ENCODE measurements at regions not wholly inside any gene's neighbourhood (a gene's known extent, or its start where the extent isn't known, plus 50 kb on each side); places are given as distances from the start of the nearest gene placed in this dataset.
A peak's percentile ranks its signal among the peaks of the same experiment; 100 is the strongest.

DNA sequence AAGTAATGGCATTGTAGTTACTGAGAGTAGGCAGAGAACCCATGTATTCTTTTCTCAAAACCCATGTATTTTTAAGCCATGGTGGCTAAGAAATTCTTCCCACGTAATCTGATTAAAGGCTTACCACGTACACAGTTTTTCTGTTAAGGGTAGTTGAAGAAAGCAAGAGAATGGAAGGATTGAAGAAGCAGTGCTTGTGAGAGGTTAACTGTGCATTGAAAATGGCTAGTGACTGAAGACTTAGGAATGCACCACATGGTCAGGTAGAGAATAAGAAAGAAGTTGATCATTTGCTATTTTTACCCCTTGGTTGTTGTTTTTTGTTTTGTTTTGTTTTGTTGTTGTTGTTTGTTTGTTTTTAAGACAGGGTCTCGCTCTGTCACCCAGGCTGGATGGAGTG lies 178.9 kb upstream of the SNX7 start:
- DNase-seq (ENCODE audit: low read depth): no peak

GRCh38 chr1:98480271-98480670 lies 181.2 kb upstream of the SNX7 start:
- DNase-seq (ENCODE audit: low read depth): no peak

DNA sequence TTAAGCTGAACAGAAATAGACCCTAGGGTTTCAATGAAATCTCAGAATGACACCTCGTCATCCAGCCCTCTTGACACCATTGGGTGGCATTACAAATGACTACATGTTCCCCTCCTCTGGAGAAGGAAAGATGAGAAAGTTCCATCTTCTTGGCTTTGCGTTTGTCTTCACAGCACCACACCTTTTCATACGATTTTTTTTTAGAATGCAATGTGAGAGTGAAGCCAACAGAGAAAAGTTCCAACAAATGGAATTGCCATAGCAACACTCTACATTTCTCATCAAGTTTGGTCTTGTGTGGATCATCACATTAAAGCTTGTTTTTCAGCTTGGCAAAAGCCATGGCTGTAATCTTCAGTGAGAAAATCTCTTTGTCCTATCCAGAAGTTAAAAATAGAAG lies 183.4 kb upstream of the SNX7 start:
- no peak for DNase-seq (ENCODE audit: low read depth)

DNA sequence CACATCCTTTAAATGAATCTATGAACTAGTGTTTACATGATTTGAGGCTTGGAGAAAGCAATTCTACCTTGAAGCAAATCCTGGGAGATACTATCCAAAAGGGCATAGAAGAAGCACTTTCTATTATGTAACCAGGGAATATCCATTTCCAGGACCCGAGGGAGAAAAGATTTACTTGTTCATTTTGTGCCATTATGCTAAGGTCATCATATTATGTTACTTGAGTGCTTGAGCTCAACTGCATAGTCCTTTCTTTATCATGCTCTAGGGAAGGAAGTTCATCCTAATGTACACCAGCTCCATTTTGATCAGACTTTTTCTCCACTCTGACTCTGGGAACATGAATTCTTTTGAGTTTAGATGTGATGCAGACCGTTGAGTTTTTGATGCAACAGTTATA lies 188.6 kb upstream of the SNX7 start:
- DNase-seq (ENCODE audit: low read depth): no peak

GRCh38 chr1:98471633-98472032 lies 189.9 kb upstream of the SNX7 start:
- DNase-seq (ENCODE audit: low read depth): no peak

DNA sequence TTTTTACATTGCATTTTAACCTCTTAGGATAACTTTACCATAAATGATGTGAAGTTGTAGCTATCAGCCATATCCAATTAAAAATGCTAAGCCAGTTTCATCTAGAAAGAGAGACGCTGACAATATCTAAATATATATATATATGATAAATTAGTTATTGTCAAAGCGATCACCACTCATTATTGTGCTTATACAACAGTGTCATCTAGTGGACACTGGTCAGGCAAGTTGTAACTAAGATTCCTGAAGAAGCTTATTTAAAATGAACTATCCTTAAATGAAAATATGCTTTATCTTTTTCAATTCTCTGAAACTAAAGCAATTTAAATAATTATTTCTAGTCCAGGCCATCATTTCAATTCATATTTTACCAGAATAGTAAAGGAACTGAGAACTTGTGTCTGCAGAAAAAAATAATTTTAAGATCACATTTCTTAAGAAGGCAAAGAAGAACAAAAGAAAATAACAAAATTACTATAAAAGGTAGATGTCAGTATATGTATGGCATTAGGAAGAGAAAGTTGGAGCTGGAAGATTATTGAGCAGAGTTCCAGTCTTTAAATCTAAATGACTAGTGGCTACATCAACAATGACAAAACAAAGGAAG lies 193.3 kb upstream of the SNX7 start:
- peak; percentile 52 for DNase-seq (ENCODE audit: low read depth)

- no peak for DNase-seq (ENCODE audit: low read depth)
Observed at GRCh38 chr1:98467586-98467985, 193.9 kb upstream of the SNX7 start.

- DNase-seq (ENCODE audit: low read depth): no peak
Observed at GRCh38 chr1:98467122-98467521, 194.4 kb upstream of the SNX7 start.

DNA sequence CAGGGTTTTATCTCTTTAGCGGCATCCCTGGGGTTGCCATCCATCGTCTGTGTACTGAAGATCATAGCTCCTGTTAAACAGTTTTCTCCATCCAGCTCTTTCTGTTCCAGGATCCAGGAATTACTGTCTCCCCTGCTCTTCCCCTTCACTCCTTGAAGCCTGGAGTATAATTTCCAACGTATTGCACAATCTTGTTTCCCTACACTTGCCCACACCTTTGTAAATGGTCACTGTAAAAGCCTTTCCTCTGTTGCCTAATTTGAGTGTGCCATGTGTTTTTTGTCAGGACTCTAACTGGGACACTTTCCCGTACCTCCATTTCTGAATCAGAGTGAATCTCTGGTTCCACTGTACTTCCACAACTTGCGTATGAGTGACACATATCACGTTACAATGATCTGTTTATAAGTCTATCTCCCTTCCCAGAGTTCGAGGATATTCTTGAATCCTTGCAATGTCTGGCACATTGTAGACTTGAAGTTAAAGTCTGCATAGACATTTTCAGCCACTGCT lies 199.6 kb upstream of the SNX7 start:
- no peak for DNase-seq (ENCODE audit: low read depth)

DNA sequence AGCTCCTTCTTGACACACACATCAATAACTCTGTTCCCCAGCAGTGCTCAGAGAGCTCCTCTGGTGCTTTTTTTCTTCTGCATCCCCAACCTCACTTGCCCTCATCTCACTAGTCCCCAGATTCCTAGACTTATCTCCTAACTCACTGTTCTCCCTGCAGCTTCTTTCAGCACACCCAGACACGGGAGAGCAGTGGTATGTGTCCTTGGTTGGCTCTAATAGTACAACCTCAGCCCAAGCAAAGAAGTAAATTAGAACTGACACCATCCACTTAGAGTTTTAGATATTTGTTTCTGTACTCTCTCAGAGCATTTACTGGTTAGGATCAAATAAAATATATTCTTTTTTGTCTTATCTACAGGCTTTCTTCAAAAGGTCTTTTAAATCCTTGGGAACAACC lies 201.4 kb upstream of the SNX7 start:
- DNase-seq (ENCODE audit: low read depth): no peak

- no peak for DNase-seq (ENCODE audit: low read depth)
Observed at GRCh38 chr1:98459486-98459870, 202.0 kb upstream of the SNX7 start.

DNA sequence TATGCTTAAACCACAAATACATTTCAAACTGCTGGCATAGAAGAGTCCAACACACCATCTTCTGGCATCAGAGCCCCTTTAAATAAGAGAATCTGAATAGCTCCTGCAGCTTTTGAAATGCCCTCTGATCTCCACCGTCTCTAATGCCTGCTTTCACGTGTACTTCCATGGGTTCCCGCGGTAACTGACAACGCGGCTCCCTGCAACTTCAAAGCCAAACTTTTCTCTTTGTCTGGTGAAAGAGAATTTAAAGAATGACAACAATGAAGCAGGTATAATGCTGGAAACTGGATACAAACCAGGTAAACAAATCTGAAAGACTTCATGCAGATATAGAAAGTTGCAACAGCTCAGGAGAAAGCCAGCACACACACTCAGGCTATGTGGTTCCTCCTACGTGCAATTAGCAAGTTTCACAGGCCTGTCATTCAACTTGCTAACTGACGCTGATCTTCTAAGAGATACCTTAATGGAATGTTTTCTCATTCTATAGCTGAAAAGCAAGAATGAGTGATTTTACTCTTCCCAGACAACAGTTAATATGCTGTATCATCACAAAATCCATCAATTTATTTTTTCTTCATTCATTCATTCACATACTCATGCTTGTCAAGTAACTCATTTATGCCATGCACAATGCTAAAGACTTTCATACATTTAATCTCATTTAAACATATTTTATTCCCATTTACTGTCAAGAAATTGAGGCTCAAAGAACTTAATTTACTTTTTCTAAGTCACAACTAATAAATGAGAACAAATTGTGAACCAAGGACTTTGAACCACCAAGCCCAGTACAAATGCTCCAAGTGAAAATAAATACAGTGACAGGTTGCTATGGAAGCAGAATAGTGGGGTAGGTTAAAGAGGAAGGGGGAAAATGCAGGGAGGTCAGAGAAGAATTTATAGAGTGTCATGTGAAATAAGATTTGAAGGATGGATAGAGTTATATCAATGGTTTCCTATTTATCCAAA lies 202.7 kb upstream of the SNX7 start:
- DNase-seq (ENCODE audit: low read depth): no peak

- DNase-seq (ENCODE audit: low read depth): no peak
Observed at GRCh38 chr1:98457248-98457647, 204.3 kb upstream of the SNX7 start.

GRCh38 chr1:98454666-98455065 lies 206.9 kb upstream of the SNX7 start:
- no peak for DNase-seq (ENCODE audit: low read depth)

- DNase-seq (ENCODE audit: low read depth): no peak
Observed at GRCh38 chr1:98453066-98453465, 208.5 kb upstream of the SNX7 start.

- DNase-seq (ENCODE audit: low read depth): no peak
Observed at GRCh38 chr1:98452162-98452561, 209.4 kb upstream of the SNX7 start.

GRCh38 chr1:98441281-98441680 lies 220.2 kb upstream of the SNX7 start:
- DNase-seq (ENCODE audit: low read depth): no peak

DNA sequence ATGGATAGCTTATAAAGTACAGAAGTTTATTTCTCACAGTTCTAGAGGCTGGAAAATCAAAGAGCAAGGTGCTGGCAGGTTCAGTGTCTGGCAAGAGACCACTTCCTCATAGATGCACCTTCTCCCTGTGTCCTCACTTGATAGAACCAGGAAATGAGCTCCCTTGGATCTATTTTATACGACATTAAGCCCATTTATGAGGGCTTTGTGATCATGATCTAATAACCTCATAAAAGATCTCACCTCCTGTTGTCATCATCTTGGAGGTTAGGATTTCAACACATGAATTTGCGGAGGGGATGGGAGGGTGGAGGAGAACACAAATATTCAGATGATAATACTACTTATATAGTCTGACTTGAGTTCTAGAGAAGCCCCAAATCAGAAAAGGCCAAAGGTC lies 222.1 kb upstream of the SNX7 start:
- DNase-seq (ENCODE audit: low read depth): no peak

GRCh38 chr1:98437540-98437939 lies 224.0 kb upstream of the SNX7 start:
- no peak for DNase-seq (ENCODE audit: low read depth)

GRCh38 chr1:98437011-98437410 lies 224.5 kb upstream of the SNX7 start:
- DNase-seq (ENCODE audit: low read depth): no peak

DNA sequence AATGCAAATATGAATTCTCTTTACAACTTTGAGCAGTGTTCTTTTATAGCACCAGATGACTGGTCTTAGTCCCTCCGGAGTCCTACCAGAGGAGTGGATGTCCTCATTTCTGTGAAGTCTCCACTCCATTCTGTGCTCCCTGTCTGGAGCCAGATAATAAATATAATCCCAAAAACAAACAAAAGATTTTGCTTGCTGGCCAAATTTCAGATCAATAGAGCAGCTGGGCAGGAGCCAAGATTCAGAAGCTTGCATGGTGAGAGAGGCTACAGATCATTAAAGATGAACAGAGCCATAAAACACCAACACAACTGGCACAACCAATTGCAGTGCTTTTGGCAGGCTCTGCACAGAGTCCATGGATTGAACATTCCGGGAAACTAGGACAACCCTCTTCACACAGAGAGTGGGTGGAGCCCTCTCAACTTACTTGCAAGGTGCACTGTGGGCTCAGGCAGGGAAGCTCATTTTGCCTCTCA lies 231.5 kb upstream of the SNX7 start:
- DNase-seq (ENCODE audit: low read depth): no peak

GRCh38 chr1:98428864-98429263 lies 232.7 kb upstream of the SNX7 start:
- DNase-seq (ENCODE audit: low read depth): no peak

GRCh38 chr1:98427664-98428063 lies 233.9 kb upstream of the SNX7 start:
- no peak for DNase-seq (ENCODE audit: low read depth)
